H1 (cell line): ENCODE measurements at regions not wholly inside any gene's neighbourhood (a gene's known extent, or its start where the extent isn't known, plus 50 kb on each side); places are given as distances from the start of the nearest gene placed in this dataset.

Source experiments
- CTCF ChIA-PET: fragments of 300-600 bp; sonication (Branson Sonifier 250); formaldehyde crosslinking; loops from one replicate; lab custom pipeline; 2021; ENCODE audit not compliant: partially characterized antibody; lab: Charles Lee
- POLR2A ChIA-PET: fragments of 300-600 bp; sonication (Branson Sonifier 250); formaldehyde crosslinking; loops from one replicate; lab custom pipeline; 2021; ENCODE audit warnings: inconsistent platforms; ENCODE audit not compliant: partially characterized antibody; lab: Charles Lee
- DNase-seq, 2 experiments: peaks; one replicate each; pipeline versions ENCODE4 v3.0.0 to v3.0.0-alpha.2; 2010 to 2022; ENCODE audit warnings: low spot score in 2 of 2, low read depth in 1 of 2, mixed read lengths in 1 of 2
- FAIRE-seq: peaks from 2 replicates; lab custom pipeline; 2011; peaks lifted over from hg19 to GRCh38; lab: Jason Lieb, UNC
- H2AFZ ChIP-seq: 2 replicates; pipeline ENCODE4 v1.8.1; 2012; ENCODE audit warnings: low read length, inconsistent platforms
- H2AK5ac ChIP-seq: 2 replicates; pipeline ENCODE4 v1.6.1; 2013; ENCODE audit warnings: low read depth, low read length
- H2BK120ac ChIP-seq: replicated peaks from 2 replicates; pipeline ENCODE3; 2013; ENCODE audit warnings: low read depth, low read length, inconsistent platforms
- H2BK12ac ChIP-seq: 2 replicates; pipeline ENCODE4 v1.6.1; 2013; ENCODE audit warnings: low read depth, low read length
- H2BK15ac ChIP-seq: 2 replicates; pipeline ENCODE4 v1.6.1; 2013; ENCODE audit warnings: low read length
- H2BK20ac ChIP-seq: 2 replicates; pipeline ENCODE4 v1.6.1; 2013; ENCODE audit warnings: low read length
- H2BK5ac ChIP-seq: 2 replicates; pipeline ENCODE4 v1.6.1; 2013; ENCODE audit warnings: low read depth, low read length
- H3K14ac ChIP-seq: 2 replicates; pipeline ENCODE4 v1.6.1; 2013; ENCODE audit warnings: inconsistent platforms; ENCODE audit not compliant: insufficient read length
- H3K18ac ChIP-seq: 2 replicates; pipeline ENCODE4 v1.6.1; 2013; ENCODE audit warnings: low read length; ENCODE audit errors: extremely low read depth
- H3K23ac ChIP-seq: 2 replicates; pipeline ENCODE4 v1.6.1; 2013; ENCODE audit warnings: inconsistent platforms; ENCODE audit not compliant: insufficient read length
- H3K23me2 ChIP-seq: 2 replicates; pipeline ENCODE4 v1.6.1; 2013; ENCODE audit warnings: low read depth, low read length
- H3K27ac ChIP-seq: 2 replicates; pipeline ENCODE4 v1.6.1; 2011; ENCODE audit warnings: low read depth, low read length, inconsistent platforms
- H3K27me3 ChIP-seq, 4 experiments: replicated peaks in 1 of 4; 1 replicate in 1 of 4; 2 replicates in 3 of 4; pipeline versions ENCODE4 v1.6.1 to v1.8.1; 2011 to 2013; ENCODE audit warnings: low read length in 3 of 4, mild to moderate bottlenecking in 3 of 4, inconsistent platforms in 2 of 4, mixed read lengths in 2 of 4, moderate library complexity in 1 of 4; ENCODE audit not compliant: control insufficient read depth in 3 of 4, insufficient read depth in 3 of 4; ENCODE audit errors: extremely low read depth in 1 of 4
- H3K36me3 ChIP-seq, 4 experiments: 2 replicates each; pipeline versions ENCODE4 v1.6.1 to v1.8.1; 2011 to 2013; ENCODE audit warnings: mild to moderate bottlenecking in 4 of 4, low read length in 3 of 4, moderate library complexity in 2 of 4, control low read depth in 1 of 4, inconsistent platforms in 1 of 4; ENCODE audit not compliant: insufficient read depth in 4 of 4, control insufficient read depth in 2 of 4
- H3K4ac ChIP-seq: replicated peaks from 2 replicates; pipeline ENCODE3; 2013; ENCODE audit warnings: low read length, low read depth, mixed read lengths, inconsistent platforms; ENCODE audit not compliant: insufficient read length
- H3K4me1 ChIP-seq, 4 experiments: replicated peaks in 1 of 4; 1 replicate in 1 of 4; 2 replicates in 3 of 4; pipeline versions ENCODE4 v1.6.1 to v1.8.1; 2011 to 2013; ENCODE audit warnings: low read length in 3 of 4, inconsistent platforms in 2 of 4, mixed read lengths in 1 of 4; ENCODE audit not compliant: insufficient read depth in 4 of 4, control insufficient read depth in 3 of 4
- H3K4me2 ChIP-seq, 2 experiments: 2 replicates each; pipeline versions ENCODE4 v1.6.1 to v1.8.1; 2011 to 2013; ENCODE audit warnings: low read depth in 2 of 2, low read length in 2 of 2, control low read depth in 1 of 2, inconsistent platforms in 1 of 2, mild to moderate bottlenecking in 1 of 2; ENCODE audit not compliant: insufficient read depth in 1 of 2
- H3K4me3 ChIP-seq, 4 experiments: fragments of 200-600, 300-600 bp in 1 of 4; sonication (generic), shearing (Covaris generic), sonication (Bioruptor Twin) in 1 of 4; 2 replicates each; pipeline versions ENCODE4 v1.5.1 to v1.8.1; 2011 to 2016; ENCODE audit warnings: low read length in 4 of 4, low read depth in 3 of 4, control low read depth in 2 of 4, inconsistent platforms in 2 of 4, mild to moderate bottlenecking in 2 of 4, mixed read lengths in 1 of 4, moderate library complexity in 1 of 4; ENCODE audit not compliant: insufficient read depth in 2 of 4; ENCODE audit errors: extremely low read depth in 1 of 4
- H3K56ac ChIP-seq: replicated peaks from 2 replicates; pipeline ENCODE3; 2013; ENCODE audit warnings: low read depth, mild to moderate bottlenecking, mixed read lengths, low read length, inconsistent platforms; ENCODE audit not compliant: insufficient read length
- H3K79me1 ChIP-seq: 2 replicates; pipeline ENCODE4 v1.6.1; 2013; ENCODE audit warnings: low read depth, low read length, control low read depth
- H3K79me2 ChIP-seq, 2 experiments: 2 replicates each; pipeline versions ENCODE4 v1.6.1 to v1.8.1; 2012 to 2013; ENCODE audit warnings: low read length in 2 of 2, mild to moderate bottlenecking in 2 of 2, inconsistent platforms in 1 of 2; ENCODE audit not compliant: insufficient read depth in 2 of 2, control insufficient read depth in 1 of 2
- H3K9ac ChIP-seq, 4 experiments: replicated peaks in 1 of 4; 1 replicate in 1 of 4; 2 replicates in 3 of 4; pipeline versions ENCODE4 v1.6.1 to v1.8.1; 2011 to 2013; ENCODE audit warnings: low read depth in 3 of 4, low read length in 3 of 4, control low read depth in 2 of 4, mild to moderate bottlenecking in 2 of 4, moderate library complexity in 2 of 4, inconsistent platforms in 1 of 4; ENCODE audit errors: extremely low read depth in 1 of 4
- H3K9me3 ChIP-seq, 2 experiments: 2 replicates each; pipeline versions ENCODE4 v1.6.1 to v1.8.1; 2012 to 2013; ENCODE audit warnings: mild to moderate bottlenecking in 2 of 2, moderate library complexity in 2 of 2, control low read depth in 1 of 2, inconsistent platforms in 1 of 2, low read depth in 1 of 2, low read length in 1 of 2, mixed read lengths in 1 of 2; ENCODE audit not compliant: insufficient read depth in 2 of 2
- H4K20me1 ChIP-seq, 2 experiments: replicated peaks in 1 of 2; 2 replicates each; pipeline versions ENCODE3 to v1.8.1; 2011 to 2013; ENCODE audit warnings: inconsistent platforms in 2 of 2, low read length in 2 of 2, mild to moderate bottlenecking in 1 of 2; ENCODE audit not compliant: insufficient read depth in 2 of 2, control insufficient read depth in 1 of 2
- H4K5ac ChIP-seq: 2 replicates; pipeline ENCODE4 v1.6.1; 2013; ENCODE audit warnings: low read length, low read depth, mixed read lengths, inconsistent platforms; ENCODE audit not compliant: insufficient read length
- H4K8ac ChIP-seq: 2 replicates; pipeline ENCODE4 v1.8.0; 2013; ENCODE audit warnings: mild to moderate bottlenecking, moderate library complexity, low read length, inconsistent platforms; ENCODE audit not compliant: insufficient read depth; ENCODE audit errors: extremely low read depth
- H4K91ac ChIP-seq: replicated peaks from 2 replicates; pipeline ENCODE3; 2013; ENCODE audit warnings: low read length, mixed read lengths, inconsistent platforms; ENCODE audit not compliant: insufficient read length
- BACH1 ChIP-seq: IDR thresholded peaks from 2 replicates; pipeline ENCODE4 v1.6.1; 2012; ENCODE audit warnings: low read length, improper control_type of control experiment
- BRCA1 ChIP-seq: IDR thresholded peaks from 2 replicates; pipeline ENCODE4 v1.6.1; 2012; ENCODE audit warnings: low read depth, low read length, improper control_type of control experiment
- CBX5 ChIP-seq: fragments of 300-800, 300-1000 bp; sonication (generic); IDR thresholded peaks from 2 replicates; pipeline ENCODE4 v1.7.1; 2016; ENCODE audit warnings: antibody characterized with exemption, low read length, low read depth
- KDM1A ChIP-seq: fragments of 200-600, 300-600 bp; sonication (generic); IDR thresholded peaks from 2 replicates; pipeline ENCODE4 v1.7.1; 2016; ENCODE audit warnings: mild to moderate bottlenecking, low read length, borderline replicate concordance
- KDM4A ChIP-seq: IDR thresholded peaks from one replicate; pipeline ENCODE4 v1.7.1; 2012; ENCODE audit warnings: low read depth, mild to moderate bottlenecking, moderate library complexity, low read length, inconsistent platforms; ENCODE audit not compliant: severe bottlenecking
- NRF1 ChIP-seq: IDR thresholded peaks from 2 replicates; pipeline ENCODE4 v1.6.1; 2011; ENCODE audit warnings: mild to moderate bottlenecking, low read depth, low read length, improper control_type of control experiment
- POLR2A ChIP-seq, 2 experiments: IDR thresholded peaks; 1 replicate in 1 of 2; 2 replicates in 1 of 2; pipeline ENCODE4 v1.6.1; 2011; ENCODE audit warnings: low read depth in 2 of 2, low read length in 2 of 2, mild to moderate bottlenecking in 2 of 2; ENCODE audit errors: control extremely low read depth in 1 of 2
- POLR2AphosphoS5 ChIP-seq: IDR thresholded peaks from 2 replicates; pipeline ENCODE4 v1.6.1; 2011; ENCODE audit warnings: low read depth, low read length
- RAD21 ChIP-seq, 2 experiments: IDR thresholded peaks in 1 of 2; conservative IDR thresholded peaks in 1 of 2; 2 replicates each; pipeline ENCODE4 v1.6.1; 2011; ENCODE audit warnings: low read depth in 2 of 2, low read length in 2 of 2, improper control_type of control experiment in 1 of 2, inconsistent platforms in 1 of 2, mild to moderate bottlenecking in 1 of 2, moderate library complexity in 1 of 2
- TAF7 ChIP-seq: optimal IDR thresholded peaks from 2 replicates; pipeline ENCODE3; 2011; ENCODE audit warnings: low read depth, mild to moderate bottlenecking, inconsistent platforms, low read length, moderate library complexity, borderline replicate concordance
- TCF12 ChIP-seq: IDR thresholded peaks from 2 replicates; pipeline ENCODE4 v1.6.1; 2011; ENCODE audit warnings: low read depth, mild to moderate bottlenecking, low read length
- WGBS, 2 experiments: shearing (Covaris generic) in 1 of 2; methylation state at CpG; one replicate each; pipeline versions ENCODE4 v1.1.6 to v1.1.7; 2013 to 2015; ENCODE audit warnings: low lambda C conversion rate in 2 of 2, mixed read lengths in 2 of 2, inconsistent platforms in 1 of 2, low coverage in 1 of 2, missing lambda C conversion rate in 1 of 2; ENCODE audit not compliant: insufficient replicate concordance in 2 of 2, insufficient coverage in 1 of 2, insufficient read length in 1 of 2; ENCODE audit errors: extremely low coverage in 1 of 2, missing lambda C conversion rate in 1 of 2; 5-methylcytosine and 5-hydroxymethylcytosine counted together

DNA sequence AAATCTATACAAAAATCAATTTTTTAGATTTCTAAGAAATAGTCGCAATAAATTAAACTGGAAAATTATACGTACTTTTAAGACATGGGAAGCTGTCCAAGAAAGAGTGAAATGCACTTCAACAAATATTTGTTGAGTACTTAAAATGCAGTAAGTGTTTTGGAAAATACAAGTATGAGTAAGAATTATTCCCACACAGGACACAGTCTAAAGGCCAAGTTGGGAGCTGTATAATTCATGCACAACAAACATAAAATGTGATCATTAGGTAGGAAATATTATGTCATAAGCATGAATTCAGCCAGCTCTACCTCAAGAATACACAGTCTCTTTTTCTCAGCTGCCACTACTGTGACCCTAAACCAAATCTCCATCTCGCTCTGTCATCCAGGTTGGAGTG, 267.6 kb downstream of the CNTN3 start:
- Histone ChIP-seq H3K4me2 (no peak overlapping the region), H3K27me3 (no peaks in the 10 kb centered on the region), H3K9me3 (no peaks in the 10 kb centered on the region; a peak in 1 of 4 replicates), H3K9ac (no peak overlapping the region), H4K20me1 (no peaks in the 10 kb centered on the region), H3K14ac (no peak overlapping the region), H2BK120ac (no peak overlapping the region), H2BK12ac (no peak overlapping the region), H3K79me1 (no peaks in the 10 kb centered on the region), H3K4ac (no peak overlapping the region), H2AK5ac (no peak overlapping the region), H3K23ac (no peak overlapping the region), H3K36me3 (no peaks in the 10 kb centered on the region), H3K27ac (no peak overlapping the region), H3K4me3 (no peak overlapping the region), H3K23me2 (no peaks in the 10 kb centered on the region), H2BK20ac (no peak overlapping the region), H4K91ac (no peak overlapping the region), H3K79me2 (no peaks in the 10 kb centered on the region), H3K4me1 (no peaks in the 10 kb centered on the region), H2AFZ (no peak overlapping the region), H2BK5ac (no peak overlapping the region), H3K56ac (no peak overlapping the region), H2BK15ac (no peak overlapping the region), H4K8ac (no peak overlapping the region), H4K5ac (no peak overlapping the region), H3K18ac (no peak overlapping the region)
- DNase-seq = no peak
- no peak for FAIRE-seq
- WGBS, 2 experiments = 97% methylated on average over 3 of the region's 3 CpGs; no CpG with 5 or more reads in 1 of the 2 experiments
- ChIA-PET POLR2A (no interaction called here), CTCF (no interaction called here)
- TF ChIP-seq CBX5 (no peak), TAF7 (no peak), POLR2A (IDR thresholded peaks at IDR 0.05; ENCODE audit: control extremely low read depth in 1 of 2, low read depth in 2 of 2, low read length in 2 of 2) (no peak), KDM1A (no peak), KDM4A (no peak), NRF1 (no peak), TCF12 (no peak), RAD21 (IDR thresholded peaks at IDR 0.05 in 1 of 2, conservative IDR thresholded peaks at IDR 0.05 in 1 of 2; ENCODE audit: low read depth in 2 of 2, low read length in 2 of 2) (no peak), BACH1 (no peak), POLR2AphosphoS5 (no peak), BRCA1 (no peak)
